HEK293 (cell line): ENCODE measurements at regions not wholly inside any gene's neighbourhood (a gene's known extent, or its start where the extent isn't known, plus 50 kb on each side); places are given as distances from the start of the nearest gene placed in this dataset.
A peak's percentile ranks its signal among the peaks of the same experiment; 100 is the strongest.

Experiments
- CTCF ChIA-PET: fragments of 350-600 bp; formaldehyde crosslinking; extraction: SDS; loops from one replicate; lab custom pipeline; 2021; ENCODE audit warnings: antibody characterized with exemption; lab: Yijun Ruan, JAX
- POLR2A ChIA-PET: fragments of 300-600 bp; formaldehyde crosslinking; extraction: SDS; loops from one replicate; lab custom pipeline; 2020; ENCODE audit warnings: antibody characterized with exemption, inconsistent platforms; lab: Yijun Ruan, JAX
- H3K27ac ChIP-seq: fragments of 200-500 bp; sonication (Bioruptor generic); 2 replicates; pipeline ENCODE4 v1.5.1; 2014; ENCODE audit warnings: low read depth, low read length, control low read depth, inconsistent platforms; ENCODE audit errors: extremely low read depth
- H3K36me3 ChIP-seq, 2 experiments: fragments of 200-500 bp in 1 of 2; sonication (Bioruptor generic) in 1 of 2; 1 replicate in 1 of 2; 2 replicates in 1 of 2; pipeline ENCODE4 v1.5.1; 2014 to 2017; ENCODE audit warnings: inconsistent platforms in 2 of 2, low read length in 2 of 2; ENCODE audit not compliant: control insufficient read depth in 2 of 2, insufficient read depth in 1 of 2
- H3K4me1 ChIP-seq: fragments of 200-500 bp; sonication (Bioruptor generic); 2 replicates; pipeline ENCODE4 v1.5.1; 2014; ENCODE audit warnings: mild to moderate bottlenecking, low read length, inconsistent platforms; ENCODE audit not compliant: control insufficient read depth, insufficient read depth
- H3K4me3 ChIP-seq: 2 replicates; pipeline ENCODE4 v1.5.1; 2011; ENCODE audit warnings: low read depth, mild to moderate bottlenecking, control low read depth, low read length, moderate library complexity
- H3K9me3 ChIP-seq: fragments of 200-500 bp; sonication (Bioruptor generic); 2 replicates; pipeline ENCODE4 v1.5.1; 2014; ENCODE audit warnings: low read depth, low read length, inconsistent platforms; ENCODE audit not compliant: control insufficient read depth, insufficient read depth
- GLIS1 ChIP-seq: fragments of 450-650 bp; formaldehyde crosslinking; IDR thresholded peaks from 2 replicates; pipeline ENCODE4 v1.5.1; 2016; ENCODE audit warnings: missing biosample characterization, missing genetic modification characterization
- GLIS2 ChIP-seq: fragments of 450-650 bp; formaldehyde crosslinking; IDR thresholded peaks from 2 replicates; pipeline ENCODE4 v1.5.1; 2016; ENCODE audit warnings: missing biosample characterization, missing genetic modification characterization
- HOXA7 ChIP-seq: sonication (generic); formaldehyde crosslinking; IDR thresholded peaks from 2 replicates; pipeline ENCODE4 v1.8.1; 2022; ENCODE audit warnings: missing genetic modification reagents, borderline replicate concordance
- HOXC10 ChIP-seq: sonication (generic); formaldehyde crosslinking; IDR thresholded peaks from 2 replicates; pipeline ENCODE4 v1.8.1; 2023; ENCODE audit warnings: mild to moderate bottlenecking, missing genetic modification reagents
- KLF1 ChIP-seq: fragments of 450-650 bp; formaldehyde crosslinking; IDR thresholded peaks from 2 replicates; pipeline ENCODE4 v1.5.1; 2016; ENCODE audit warnings: missing biosample characterization, missing genetic modification characterization
- KLF16 ChIP-seq: fragments of 450-650 bp; formaldehyde crosslinking; IDR thresholded peaks from 2 replicates; pipeline ENCODE4 v1.5.1; 2017; ENCODE audit warnings: missing biosample characterization, missing genetic modification characterization
- WT1 ChIP-seq: fragments of 450-650 bp; formaldehyde crosslinking; IDR thresholded peaks from 2 replicates; pipeline ENCODE4 v1.5.1; 2016; ENCODE audit warnings: missing biosample characterization, missing genetic modification characterization
- ZFP3 ChIP-seq: fragments of 450-650 bp; formaldehyde crosslinking; IDR thresholded peaks from 2 replicates; pipeline ENCODE4 v1.5.1; 2016; ENCODE audit warnings: low read depth, missing biosample characterization, missing genetic modification characterization
- ZIC2 ChIP-seq: fragments of 450-650 bp; formaldehyde crosslinking; IDR thresholded peaks from 2 replicates; pipeline ENCODE4 v1.5.1; 2016; ENCODE audit warnings: missing biosample characterization, missing genetic modification characterization
- ZNF157 ChIP-seq: fragments of 450-650 bp; formaldehyde crosslinking; IDR thresholded peaks from 2 replicates; pipeline ENCODE4 v1.5.1; 2016; ENCODE audit warnings: missing biosample characterization, missing genetic modification characterization
- ZNF23 ChIP-seq: fragments of 450-650 bp; formaldehyde crosslinking; IDR thresholded peaks from 2 replicates; pipeline ENCODE4 v1.5.1; 2016; ENCODE audit warnings: missing biosample characterization, missing genetic modification characterization, borderline replicate concordance
- ZNF549 ChIP-seq: fragments of 450-650 bp; IDR thresholded peaks from 2 replicates; pipeline ENCODE4 v1.5.1; 2018; ENCODE audit warnings: missing biosample characterization, missing genetic modification characterization, mild to moderate bottlenecking, inconsistent platforms, moderate library complexity
- ZNF600 ChIP-seq: fragments of 450-650 bp; formaldehyde crosslinking; IDR thresholded peaks from 2 replicates; pipeline ENCODE4 v1.5.1; 2016; ENCODE audit warnings: missing biosample characterization, missing genetic modification characterization
- ZNF624 ChIP-seq: fragments of 450-650 bp; formaldehyde crosslinking; IDR thresholded peaks from 2 replicates; pipeline ENCODE4 v1.5.1; 2017; ENCODE audit warnings: missing biosample characterization, missing genetic modification characterization
- ZNF670 ChIP-seq: fragments of 450-650 bp; formaldehyde crosslinking; IDR thresholded peaks from 2 replicates; pipeline ENCODE4 v1.5.1; 2016; ENCODE audit warnings: missing biosample characterization, missing genetic modification characterization, low read depth
- ZNF677 ChIP-seq: fragments of 450-650 bp; IDR thresholded peaks from 2 replicates; pipeline ENCODE4 v1.5.0; 2018; ENCODE audit warnings: missing biosample characterization, mild to moderate bottlenecking, missing genetic modification characterization, moderate library complexity
- ZNF843 ChIP-seq: fragments of 450-650 bp; formaldehyde crosslinking; IDR thresholded peaks from 2 replicates; pipeline ENCODE4 v1.5.1; 2016; ENCODE audit warnings: missing biosample characterization, missing genetic modification characterization
- TF ChIP-seq, protein P1 (sequence below): fragments of 450-650 bp; formaldehyde crosslinking; IDR thresholded peaks from 2 replicates; pipeline ENCODE4 v1.5.1; 2017; ENCODE audit warnings: missing biosample characterization, missing genetic modification characterization
- TF ChIP-seq, protein P2 (sequence below): fragments of 450-650 bp; formaldehyde crosslinking; IDR thresholded peaks from 2 replicates; pipeline ENCODE4 v1.5.1; 2016; ENCODE audit warnings: missing biosample characterization, missing genetic modification characterization
- TF ChIP-seq, protein P3 (sequence below): fragments of 450-650 bp; formaldehyde crosslinking; IDR thresholded peaks from 2 replicates; pipeline ENCODE4 v1.5.0; 2017; ENCODE audit warnings: missing biosample characterization, missing genetic modification characterization, borderline replicate concordance
- TF ChIP-seq, protein P4 (sequence below): fragments of 450-650 bp; formaldehyde crosslinking; IDR thresholded peaks from 2 replicates; pipeline ENCODE4 v1.5.1; 2016; ENCODE audit warnings: missing biosample characterization, missing genetic modification characterization

DNA sequence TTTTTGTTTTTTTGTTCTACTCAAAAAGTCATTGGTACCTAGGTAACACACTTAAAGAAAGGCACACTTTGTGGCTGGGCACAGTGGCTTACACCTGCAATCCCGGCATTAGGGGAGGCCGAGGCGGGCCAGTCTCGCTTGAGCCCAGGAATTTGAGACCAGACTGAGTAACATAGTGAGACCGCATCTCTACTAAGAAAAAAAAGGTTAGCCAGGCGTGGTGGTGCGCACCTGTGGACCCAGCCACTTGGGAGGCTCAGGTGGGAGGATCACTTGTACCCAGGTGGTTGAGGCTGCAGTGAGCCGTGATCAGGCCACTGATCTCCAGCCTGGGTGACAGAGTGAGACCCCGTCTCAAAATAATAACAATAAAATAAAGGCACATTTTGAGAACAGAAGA, 67.4 kb upstream of the BHLHE23 start:
- H3K36me3 ChIP-seq: no peaks in the 10 kb centered on the region
- H3K4me3 ChIP-seq: no peak overlapping the region
- TF ChIP-seq, protein P1, sequence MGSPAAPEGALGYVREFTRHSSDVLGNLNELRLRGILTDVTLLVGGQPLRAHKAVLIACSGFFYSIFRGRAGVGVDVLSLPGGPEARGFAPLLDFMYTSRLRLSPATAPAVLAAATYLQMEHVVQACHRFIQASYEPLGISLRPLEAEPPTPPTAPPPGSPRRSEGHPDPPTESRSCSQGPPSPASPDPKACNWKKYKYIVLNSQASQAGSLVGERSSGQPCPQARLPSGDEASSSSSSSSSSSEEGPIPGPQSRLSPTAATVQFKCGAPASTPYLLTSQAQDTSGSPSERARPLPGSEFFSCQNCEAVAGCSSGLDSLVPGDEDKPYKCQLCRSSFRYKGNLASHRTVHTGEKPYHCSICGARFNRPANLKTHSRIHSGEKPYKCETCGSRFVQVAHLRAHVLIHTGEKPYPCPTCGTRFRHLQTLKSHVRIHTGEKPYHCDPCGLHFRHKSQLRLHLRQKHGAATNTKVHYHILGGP (tag by site-specific recombination): no peak
- TF ChIP-seq HOXC10 (CRISPR knock-in tag) (no peak), ZNF549 (tag by site-specific recombination) (no peak), ZNF624 (no peak), ZNF23 (tag by site-specific recombination) (no peak), HOXA7 (no peak), ZFP3 (tag by site-specific recombination) (no peak)
- TF ChIP-seq, protein P2, sequence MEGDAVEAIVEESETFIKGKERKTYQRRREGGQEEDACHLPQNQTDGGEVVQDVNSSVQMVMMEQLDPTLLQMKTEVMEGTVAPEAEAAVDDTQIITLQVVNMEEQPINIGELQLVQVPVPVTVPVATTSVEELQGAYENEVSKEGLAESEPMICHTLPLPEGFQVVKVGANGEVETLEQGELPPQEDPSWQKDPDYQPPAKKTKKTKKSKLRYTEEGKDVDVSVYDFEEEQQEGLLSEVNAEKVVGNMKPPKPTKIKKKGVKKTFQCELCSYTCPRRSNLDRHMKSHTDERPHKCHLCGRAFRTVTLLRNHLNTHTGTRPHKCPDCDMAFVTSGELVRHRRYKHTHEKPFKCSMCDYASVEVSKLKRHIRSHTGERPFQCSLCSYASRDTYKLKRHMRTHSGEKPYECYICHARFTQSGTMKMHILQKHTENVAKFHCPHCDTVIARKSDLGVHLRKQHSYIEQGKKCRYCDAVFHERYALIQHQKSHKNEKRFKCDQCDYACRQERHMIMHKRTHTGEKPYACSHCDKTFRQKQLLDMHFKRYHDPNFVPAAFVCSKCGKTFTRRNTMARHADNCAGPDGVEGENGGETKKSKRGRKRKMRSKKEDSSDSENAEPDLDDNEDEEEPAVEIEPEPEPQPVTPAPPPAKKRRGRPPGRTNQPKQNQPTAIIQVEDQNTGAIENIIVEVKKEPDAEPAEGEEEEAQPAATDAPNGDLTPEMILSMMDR (tag by site-specific recombination): no peak
- no peak overlapping the region for H3K27ac ChIP-seq
- H3K4me1 ChIP-seq: no peaks in the 10 kb centered on the region
- CTCF ChIA-PET: no interaction called here
- H3K9me3 ChIP-seq: no peaks in the 10 kb centered on the region
- POLR2A ChIA-PET: no interaction called here

DNA sequence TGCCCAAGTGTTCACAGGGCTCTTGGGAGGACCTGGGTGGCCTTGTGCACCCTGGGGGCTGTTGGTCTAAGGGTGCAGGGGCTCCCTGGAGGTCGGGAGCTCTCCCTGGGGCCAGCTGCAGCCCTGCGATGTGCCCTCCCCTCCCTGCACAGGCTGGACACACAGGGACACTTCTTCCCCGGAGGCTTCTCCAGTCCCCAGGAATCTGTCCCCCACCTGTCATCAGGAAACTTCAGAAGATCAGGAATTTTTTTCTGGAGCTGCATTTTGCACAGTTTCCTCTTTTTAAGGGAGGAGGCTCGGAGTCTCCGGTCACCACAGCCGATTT, 66.9 kb upstream of the BHLHE23 start:
- CTCF ChIA-PET: no interaction called here
- no peaks in the 10 kb centered on the region for H3K36me3 ChIP-seq

DNA sequence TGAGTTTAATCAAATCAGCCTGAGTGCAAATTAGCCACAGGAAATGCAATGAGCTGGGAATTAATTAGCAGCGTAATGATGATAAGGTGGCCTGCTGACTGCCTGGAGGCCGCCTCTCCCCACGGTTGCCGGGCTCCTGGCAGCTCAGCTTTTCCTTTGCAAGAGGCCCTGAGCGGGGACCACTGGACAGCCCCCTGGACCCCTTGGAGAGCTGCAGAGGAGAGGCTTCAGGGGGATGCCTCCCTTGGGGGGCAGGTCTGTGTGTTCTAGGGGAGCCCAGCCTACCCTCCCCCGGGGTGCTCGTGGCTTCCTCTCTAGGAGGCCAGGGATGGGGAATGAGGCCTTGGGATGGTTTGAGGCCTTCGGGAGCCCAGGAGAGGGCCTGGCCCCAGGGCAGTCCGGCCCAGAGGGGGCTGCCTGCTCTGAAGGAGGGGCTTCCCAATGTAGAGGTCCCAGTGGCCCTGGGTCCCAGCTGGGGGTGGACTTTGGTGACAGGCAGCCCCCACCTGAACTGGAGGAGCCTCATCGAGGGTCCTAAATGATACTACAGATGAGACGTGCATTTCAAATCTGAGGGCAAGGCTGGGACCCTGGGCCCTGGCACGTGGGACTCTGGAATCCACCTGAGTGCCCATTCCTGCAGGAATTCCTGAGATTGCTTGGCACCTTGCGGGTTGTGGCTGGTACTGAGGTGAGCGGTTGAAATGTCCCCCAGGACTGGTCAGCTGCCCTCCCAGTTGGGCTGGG, 66.4 kb upstream of the BHLHE23 start:
- H3K4me1 ChIP-seq: no peaks in the 10 kb centered on the region
- no peaks in the 10 kb centered on the region for H3K9me3 ChIP-seq
- ChIA-PET POLR2A (no interaction called here), CTCF (interaction anchor here (0.5 kb wide), 1 partner anchor 9 kb away, joined by 3 read pairs; no protein-coding TSS in a partner anchor)
- H3K27ac ChIP-seq: no peak overlapping the region
- H3K36me3 ChIP-seq: no peaks in the 10 kb centered on the region
- TF ChIP-seq ZNF600: no peak
- TF ChIP-seq GLIS1 (tag by site-specific recombination): peak; percentile 96
- no peak for TF ChIP-seq KLF16 (tag by site-specific recombination)
- TF ChIP-seq GLIS2 (tag by site-specific recombination): peak; percentile 43
- 0 out of 2 replicates have a peak, but pooled peaks have one; percentile 8 for TF ChIP-seq ZIC2
- no peak for TF ChIP-seq KLF1 (tag by site-specific recombination)
- H3K4me3 ChIP-seq: no peak overlapping the region

More for the DNA sequence above, 66.9 kb upstream of the BHLHE23 start:
- POLR2A ChIA-PET: no interaction called here
- no peak overlapping the region for H3K4me3 ChIP-seq
- H3K27ac ChIP-seq: no peak overlapping the region
- no peaks in the 10 kb centered on the region for H3K9me3 ChIP-seq
- TF ChIP-seq ZNF670 (tag by site-specific recombination) (no peak), GLIS1 (tag by site-specific recombination) (peak; percentile 44)
- no peaks in the 10 kb centered on the region for H3K4me1 ChIP-seq

DNA sequence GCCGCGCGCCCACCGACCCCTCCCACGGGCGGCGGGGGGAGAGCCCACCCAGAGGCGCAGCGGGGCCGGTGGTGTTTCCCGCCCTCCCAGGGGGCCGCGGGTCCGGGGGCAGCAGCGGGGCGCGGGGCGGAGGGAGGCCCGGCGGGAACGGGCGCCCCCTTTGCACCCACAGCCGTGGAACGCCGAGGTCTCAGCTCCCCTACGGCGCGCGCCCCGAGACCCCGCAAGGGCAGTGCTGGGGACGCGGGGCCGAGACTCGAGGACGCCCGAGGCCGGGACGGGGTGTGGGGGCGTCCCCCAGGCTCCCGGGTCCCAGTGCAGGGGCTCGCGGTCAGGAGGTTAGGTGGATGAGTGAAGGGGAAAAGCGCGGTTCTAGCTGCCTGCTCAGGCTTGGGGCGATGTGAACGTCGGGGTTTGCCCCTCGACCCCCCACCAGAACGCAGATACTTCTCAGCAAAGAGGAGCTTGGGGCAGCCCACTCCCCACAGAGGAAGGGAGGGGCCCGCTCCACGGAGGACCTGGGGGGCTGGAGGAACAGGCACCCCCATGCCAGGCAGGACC, 65.5 kb upstream of the BHLHE23 start:
- CTCF ChIA-PET: interaction anchor here (0.5 to 1.1 kb wide), 3 partner anchors 8 to 171 kb away, joined by 3 read pairs; no protein-coding TSS in a partner anchor
- POLR2A ChIA-PET: interaction anchor here (0.6 to 1.0 kb wide), 2 partner anchors 22 to 108 kb away, joined by 4 to 6 read pairs; no protein-coding TSS in a partner anchor
- no peaks in the 10 kb centered on the region for H3K36me3 ChIP-seq
- no peaks in the 10 kb centered on the region for H3K9me3 ChIP-seq
- no peak overlapping the region for H3K4me3 ChIP-seq
- H3K4me1 ChIP-seq: no peaks in the 10 kb centered on the region
- H3K27ac ChIP-seq: no peak overlapping the region
- TF ChIP-seq ZNF677: no peak
- TF ChIP-seq ZNF157 (tag by site-specific recombination): no peak
- no peak for TF ChIP-seq ZNF843 (tag by site-specific recombination)
- TF ChIP-seq WT1 (tag by site-specific recombination): no peak
- TF ChIP-seq ZNF549 (tag by site-specific recombination): no peak
- TF ChIP-seq, protein P3, sequence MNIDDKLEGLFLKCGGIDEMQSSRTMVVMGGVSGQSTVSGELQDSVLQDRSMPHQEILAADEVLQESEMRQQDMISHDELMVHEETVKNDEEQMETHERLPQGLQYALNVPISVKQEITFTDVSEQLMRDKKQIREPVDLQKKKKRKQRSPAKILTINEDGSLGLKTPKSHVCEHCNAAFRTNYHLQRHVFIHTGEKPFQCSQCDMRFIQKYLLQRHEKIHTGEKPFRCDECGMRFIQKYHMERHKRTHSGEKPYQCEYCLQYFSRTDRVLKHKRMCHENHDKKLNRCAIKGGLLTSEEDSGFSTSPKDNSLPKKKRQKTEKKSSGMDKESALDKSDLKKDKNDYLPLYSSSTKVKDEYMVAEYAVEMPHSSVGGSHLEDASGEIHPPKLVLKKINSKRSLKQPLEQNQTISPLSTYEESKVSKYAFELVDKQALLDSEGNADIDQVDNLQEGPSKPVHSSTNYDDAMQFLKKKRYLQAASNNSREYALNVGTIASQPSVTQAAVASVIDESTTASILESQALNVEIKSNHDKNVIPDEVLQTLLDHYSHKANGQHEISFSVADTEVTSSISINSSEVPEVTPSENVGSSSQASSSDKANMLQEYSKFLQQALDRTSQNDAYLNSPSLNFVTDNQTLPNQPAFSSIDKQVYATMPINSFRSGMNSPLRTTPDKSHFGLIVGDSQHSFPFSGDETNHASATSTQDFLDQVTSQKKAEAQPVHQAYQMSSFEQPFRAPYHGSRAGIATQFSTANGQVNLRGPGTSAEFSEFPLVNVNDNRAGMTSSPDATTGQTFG (tag by site-specific recombination): no peak
- TF ChIP-seq, protein P4, sequence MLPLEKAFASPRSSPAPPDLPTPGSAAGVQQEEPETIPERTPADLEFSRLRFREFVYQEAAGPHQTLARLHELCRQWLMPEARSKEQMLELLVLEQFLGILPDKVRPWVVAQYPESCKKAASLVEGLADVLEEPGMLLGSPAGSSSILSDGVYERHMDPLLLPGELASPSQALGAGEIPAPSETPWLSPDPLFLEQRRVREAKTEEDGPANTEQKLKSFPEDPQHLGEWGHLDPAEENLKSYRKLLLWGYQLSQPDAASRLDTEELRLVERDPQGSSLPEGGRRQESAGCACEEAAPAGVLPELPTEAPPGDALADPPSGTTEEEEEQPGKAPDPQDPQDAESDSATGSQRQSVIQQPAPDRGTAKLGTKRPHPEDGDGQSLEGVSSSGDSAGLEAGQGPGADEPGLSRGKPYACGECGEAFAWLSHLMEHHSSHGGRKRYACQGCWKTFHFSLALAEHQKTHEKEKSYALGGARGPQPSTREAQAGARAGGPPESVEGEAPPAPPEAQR (tag by site-specific recombination): no peak
